Right lobe of liver (tissue), 4 donors: ENCODE measurements at regions not wholly inside any gene's neighbourhood (a gene's known extent, or its start where the extent isn't known, plus 50 kb on each side); places are given as distances from the start of the nearest gene placed in this dataset.

Experiments used
- CTCF ChIP-seq, 4 donors: fragments of 200-600 bp in 3 of 4; fragments of 450-650 bp in 1 of 4; IDR thresholded peaks; one replicate each; pipeline versions ENCODE4 v1.5.1 to v1.8.0; 2016 to 2022; ENCODE audit warnings: antibody characterized with exemption in 4 of 4, mild to moderate bottlenecking in 2 of 4
- POLR2A ChIP-seq: fragments of 450-650 bp; IDR thresholded peaks from one replicate; pipeline ENCODE4 v1.6.1; 2017; ENCODE audit warnings: antibody characterized with exemption, mild to moderate bottlenecking
- donor health status: DM: no; HTN: no; CAD: no.
- donor health status: DM: no; HTN: no; CAD: no.
- donor health status: DM: no; HTN: yes; CAD: no.

GRCh38 chrX:23493941-23494374 lies 159.3 kb downstream of the PTCHD1 start:
- TF ChIP-seq CTCF (IDR thresholded peaks at IDR 0.05): no peak
- no peak for TF ChIP-seq POLR2A
